ENCODE measurements at regions not wholly inside any gene's neighbourhood (a gene's known extent, or its start where the extent isn't known, plus 50 kb on each side); places are given as distances from the start of the nearest gene placed in this dataset.

GRCh38 chr9:86829496-86830046, 117.7 kb downstream of the GAS1 start:
- TF ChIP-seq CTCF (IDR thresholded peaks at IDR 0.05) (no peak), POLR2A (IDR thresholded peaks at IDR 0.05) (no peak)
